HuH-7 (cell line): ENCODE measurements at regions not wholly inside any gene's neighbourhood (a gene's known extent, or its start where the extent isn't known, plus 50 kb on each side); places are given as distances from the start of the nearest gene placed in this dataset.
A peak's percentile ranks its signal among the peaks of the same experiment; 100 is the strongest.

Experiments
- DNase-seq: peaks from one replicate; pipeline ENCODE4 v3.0.0; 2011; ENCODE audit warnings: low spot score

GRCh38 chr4:110675426-110675825, 52.5 kb upstream of the PITX2 start:
- no peak for DNase-seq

- DNase-seq = no peak
These were observed 53.4 kb upstream of the PITX2 start for GRCh38 chr4:110676241-110676640.

GRCh38 chr4:110678517-110679227, 55.8 kb upstream of the PITX2 start:
- no peak for DNase-seq

GRCh38 chr4:110680265-110680664, 57.4 kb upstream of the PITX2 start:
- DNase-seq = no peak

- peak; percentile 14 for DNase-seq
These were observed 58.5 kb upstream of the PITX2 start for GRCh38 chr4:110681381-110681780.

- no peak for DNase-seq
These were observed 59.4 kb upstream of the PITX2 start for GRCh38 chr4:110682311-110682710.

- DNase-seq = no peak
These were observed 60.7 kb upstream of the PITX2 start for GRCh38 chr4:110683601-110684000.

- no peak for DNase-seq
These were observed 79.4 kb upstream of the PITX2 start for GRCh38 chr4:110702326-110702725.

GRCh38 chr4:110704748-110705439, 82.0 kb upstream of the PITX2 start:
- DNase-seq = no peak

GRCh38 chr4:110705440-110705782, 82.5 kb upstream of the PITX2 start:
- DNase-seq = no peak

GRCh38 chr4:110710070-110710469, 87.2 kb upstream of the PITX2 start:
- no peak for DNase-seq

- no peak for DNase-seq
These were observed 89.6 kb upstream of the PITX2 start for GRCh38 chr4:110712486-110712885.

- no peak for DNase-seq
These were observed 107.4 kb upstream of the PITX2 start for GRCh38 chr4:110730318-110730717.

- DNase-seq = no peak
These were observed 111.0 kb upstream of the PITX2 start for GRCh38 chr4:110733901-110734300.

GRCh38 chr4:110735686-110736085, 112.8 kb upstream of the PITX2 start:
- no peak for DNase-seq

- DNase-seq = no peak
These were observed 115.1 kb upstream of the PITX2 start for GRCh38 chr4:110737931-110738330.

- no peak for DNase-seq
These were observed 119.3 kb upstream of the PITX2 start for GRCh38 chr4:110742143-110742542.

- DNase-seq = no peak
These were observed 125.2 kb upstream of the PITX2 start for GRCh38 chr4:110748071-110748470.

GRCh38 chr4:110751183-110751582, 128.3 kb upstream of the PITX2 start:
- DNase-seq = no peak

GRCh38 chr4:110751986-110752385, 129.1 kb upstream of the PITX2 start:
- no peak for DNase-seq

- no peak for DNase-seq
These were observed 130.6 kb upstream of the PITX2 start for GRCh38 chr4:110753466-110753865.

GRCh38 chr4:110754716-110755115, 131.8 kb upstream of the PITX2 start:
- no peak for DNase-seq

GRCh38 chr4:110769578-110769977, 146.7 kb upstream of the PITX2 start:
- no peak for DNase-seq

GRCh38 chr4:110770353-110770752, 147.5 kb upstream of the PITX2 start:
- DNase-seq = no peak
